DOHH2 (cell line): ENCODE measurements at regions not wholly inside any gene's neighbourhood (a gene's known extent, or its start where the extent isn't known, plus 50 kb on each side); places are given as distances from the start of the nearest gene placed in this dataset.

Source experiments
- H3F3A ChIP-seq: fragments of 200-600 bp; sonication (generic), shearing (Covaris generic); 2 replicates; pipeline ENCODE4 v1.6.0; 2016; ENCODE audit warnings: antibody characterized with exemption, mild to moderate bottlenecking; ENCODE audit not compliant: control insufficient read depth, insufficient read depth
- H3K27ac ChIP-seq: fragments of 200-600 bp; sonication (generic); 2 replicates; pipeline ENCODE4 v1.5.1; 2014; ENCODE audit warnings: low read depth, mild to moderate bottlenecking, low read length, moderate library complexity
- H3K27me3 ChIP-seq: fragments of 200-600 bp; sonication (generic); 2 replicates; pipeline ENCODE4 v1.6.1; 2014; ENCODE audit warnings: mild to moderate bottlenecking, low read length, mixed read lengths; ENCODE audit not compliant: control insufficient read depth
- H3K36me3 ChIP-seq: fragments of 200-600 bp; sonication (generic); 2 replicates; pipeline ENCODE4 v1.6.1; 2014; ENCODE audit warnings: mild to moderate bottlenecking, low read length, moderate library complexity, mixed read lengths; ENCODE audit not compliant: control insufficient read depth
- H3K4me1 ChIP-seq: fragments of 200-600 bp; sonication (generic); 2 replicates; pipeline ENCODE4 v1.6.1; 2014; ENCODE audit warnings: mild to moderate bottlenecking, low read length, mixed read lengths; ENCODE audit not compliant: control insufficient read depth
- H3K4me2 ChIP-seq: fragments of 200-600 bp; sonication (generic); 2 replicates; pipeline ENCODE4 v1.6.0; 2014; ENCODE audit warnings: mild to moderate bottlenecking, low read length, moderate library complexity
- H3K4me3 ChIP-seq: fragments of 200-600 bp; sonication (generic); 2 replicates; pipeline ENCODE4 v1.5.1; 2014; ENCODE audit warnings: mild to moderate bottlenecking, low read length, mixed read lengths
- H3K79me2 ChIP-seq: fragments of 200-600 bp; sonication (generic); 2 replicates; pipeline ENCODE4 v1.6.1; 2014; ENCODE audit warnings: mild to moderate bottlenecking, low read length, mixed read lengths; ENCODE audit not compliant: control insufficient read depth
- H3K9me2 ChIP-seq: fragments of 200-600 bp; sonication (generic); replicated peaks from 2 replicates; pipeline ENCODE4 v1.6.1; 2014; ENCODE audit warnings: mild to moderate bottlenecking, low read length, mixed read lengths; ENCODE audit not compliant: control insufficient read depth
- H3K9me3 ChIP-seq: fragments of 200-600 bp; sonication (generic); 2 replicates; pipeline ENCODE4 v1.6.1; 2014; ENCODE audit warnings: antibody characterized with exemption, low read length, mixed read lengths; ENCODE audit not compliant: control insufficient read depth, insufficient read depth
- H4K20me1 ChIP-seq: fragments of 200-600 bp; sonication (generic); 2 replicates; pipeline ENCODE4 v1.6.0; 2014; ENCODE audit warnings: low read depth, mild to moderate bottlenecking, antibody characterized with exemption, low read length, moderate library complexity; ENCODE audit not compliant: control insufficient read depth, insufficient read depth
- CTCF ChIP-seq: fragments of 200-600 bp; sonication (generic); IDR thresholded peaks from one replicate; pipeline ENCODE4 v1.5.1; 2014; ENCODE audit warnings: antibody characterized with exemption, mild to moderate bottlenecking, low read depth, low read length; ENCODE audit not compliant: poor library complexity, severe bottlenecking
- EZH2phosphoT487 ChIP-seq: fragments of 200-600 bp; sonication (generic); IDR thresholded peaks from 2 replicates; pipeline ENCODE4 v1.6.1; 2017; ENCODE audit warnings: borderline replicate concordance, mild to moderate bottlenecking, antibody characterized with exemption, low read length, moderate library complexity, mixed read lengths

GRCh38 chr11:13134886-13135285 lies 125.8 kb downstream of the RASSF10 start:
- no peaks in the 10 kb centered on the region for H3K79me2 ChIP-seq
- no peak overlapping the region for H3K4me3 ChIP-seq
- no peak for TF ChIP-seq EZH2phosphoT487
- no peak for TF ChIP-seq CTCF
- H3K27me3 ChIP-seq = no peaks in the 10 kb centered on the region
- H3F3A ChIP-seq = no peaks in the 10 kb centered on the region
- H3K9me2 ChIP-seq = no peaks in the 10 kb centered on the region
- no peaks in the 10 kb centered on the region for H3K4me1 ChIP-seq
- H3K4me2 ChIP-seq = no peak overlapping the region
- H3K27ac ChIP-seq = no peak overlapping the region
- H3K36me3 ChIP-seq = no peaks in the 10 kb centered on the region
- no peaks in the 10 kb centered on the region for H3K9me3 ChIP-seq
- H4K20me1 ChIP-seq = no peaks in the 10 kb centered on the region

DNA sequence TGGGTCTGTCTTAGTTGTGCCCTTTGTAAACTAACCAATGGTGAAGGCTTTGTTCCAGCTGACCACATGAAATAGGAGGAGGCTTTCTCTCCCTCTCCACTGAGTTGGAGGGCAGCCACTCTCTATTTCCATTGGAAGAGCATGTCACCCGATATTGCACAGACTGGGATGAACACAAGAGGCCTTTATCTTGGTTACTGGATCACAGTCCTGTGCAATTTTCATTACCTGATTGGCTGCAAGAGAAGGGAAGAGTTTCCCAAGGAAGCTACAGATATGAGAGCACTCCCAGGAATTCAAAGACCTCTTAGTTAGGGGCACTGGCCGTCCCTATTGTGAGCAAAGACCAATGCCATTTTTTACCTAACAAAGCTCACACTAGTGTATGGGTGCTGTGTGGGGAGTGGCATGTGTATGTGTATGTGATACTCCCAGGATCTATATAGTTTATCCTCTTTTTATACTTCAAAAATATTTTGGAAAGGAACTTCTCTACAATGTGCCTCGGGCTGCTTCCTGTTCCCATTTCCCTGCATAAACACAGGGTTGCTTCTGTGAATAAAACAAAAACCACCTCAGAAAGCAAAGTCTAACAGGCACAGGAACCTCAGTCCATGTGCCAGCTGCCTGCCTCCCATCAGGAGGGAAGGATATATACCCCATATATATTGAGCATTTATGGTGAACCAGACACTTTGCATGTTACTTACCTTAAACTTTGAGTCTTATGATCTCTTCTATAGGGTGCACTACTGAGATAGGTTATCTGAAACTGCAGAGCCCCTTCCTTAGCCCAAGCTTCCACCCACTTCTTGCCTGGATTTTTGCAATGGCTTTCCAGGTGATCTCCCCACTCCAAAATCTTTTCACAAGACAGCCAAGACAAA lies 126.5 kb downstream of the RASSF10 start:
- H3K9me3 ChIP-seq = no peaks in the 10 kb centered on the region
- no peaks in the 10 kb centered on the region for H3K79me2 ChIP-seq
- H3K36me3 ChIP-seq = no peaks in the 10 kb centered on the region
- no peak overlapping the region for H3K4me3 ChIP-seq
- no peaks in the 10 kb centered on the region for H3F3A ChIP-seq
- TF ChIP-seq CTCF = no peak
- no peak for TF ChIP-seq EZH2phosphoT487
- H3K9me2 ChIP-seq = no peaks in the 10 kb centered on the region
- no peaks in the 10 kb centered on the region for H3K27me3 ChIP-seq
- H3K27ac ChIP-seq = no peak overlapping the region
- H4K20me1 ChIP-seq = no peaks in the 10 kb centered on the region
- H3K4me2 ChIP-seq = no peak overlapping the region
- no peaks in the 10 kb centered on the region for H3K4me1 ChIP-seq

- no peaks in the 10 kb centered on the region for H3K9me2 ChIP-seq
- H3K9me3 ChIP-seq = no peaks in the 10 kb centered on the region
- TF ChIP-seq CTCF (no peak), EZH2phosphoT487 (no peak)
- H3K36me3 ChIP-seq = no peaks in the 10 kb centered on the region
- no peak overlapping the region for H3K27ac ChIP-seq
- H4K20me1 ChIP-seq = no peaks in the 10 kb centered on the region
- H3K79me2 ChIP-seq = no peaks in the 10 kb centered on the region
- no peak overlapping the region for H3K4me3 ChIP-seq
- H3K27me3 ChIP-seq = no peaks in the 10 kb centered on the region
- H3F3A ChIP-seq = no peaks in the 10 kb centered on the region
- H3K4me2 ChIP-seq = no peak overlapping the region
- H3K4me1 ChIP-seq = no peaks in the 10 kb centered on the region
Observed at GRCh38 chr11:13136272-13136596, 127.1 kb downstream of the RASSF10 start.
